ENCODE measurements at regions not wholly inside any gene's neighbourhood (a gene's known extent, or its start where the extent isn't known, plus 50 kb on each side); places are given as distances from the start of the nearest gene placed in this dataset.

GRCh38 chr20:57043091-57043490, 223.3 kb downstream of the BMP7 start:
- TF ChIP-seq ZNF384 (IDR thresholded peaks at IDR 0.05), result no peak
- TF ChIP-seq FOXA1 (IDR thresholded peaks at IDR 0.05), result no peak
- TF ChIP-seq BHLHE40 (IDR thresholded peaks at IDR 0.05; ENCODE audit: borderline replicate concordance), result no peak
- TF ChIP-seq TARDBP (IDR thresholded peaks at IDR 0.05), result no peak
- no peak for TF ChIP-seq HDGF (IDR thresholded peaks at IDR 0.05; ENCODE audit: borderline replicate concordance)
- TF ChIP-seq SP1 (IDR thresholded peaks at IDR 0.05), result no peak
- TF ChIP-seq ARNT (IDR thresholded peaks at IDR 0.05), result no peak
- ChIA-PET POLR2A (no interaction called here), CTCF (no interaction called here)
- DNase-seq (ENCODE audit: extremely low spot score), result no peak

DNA sequence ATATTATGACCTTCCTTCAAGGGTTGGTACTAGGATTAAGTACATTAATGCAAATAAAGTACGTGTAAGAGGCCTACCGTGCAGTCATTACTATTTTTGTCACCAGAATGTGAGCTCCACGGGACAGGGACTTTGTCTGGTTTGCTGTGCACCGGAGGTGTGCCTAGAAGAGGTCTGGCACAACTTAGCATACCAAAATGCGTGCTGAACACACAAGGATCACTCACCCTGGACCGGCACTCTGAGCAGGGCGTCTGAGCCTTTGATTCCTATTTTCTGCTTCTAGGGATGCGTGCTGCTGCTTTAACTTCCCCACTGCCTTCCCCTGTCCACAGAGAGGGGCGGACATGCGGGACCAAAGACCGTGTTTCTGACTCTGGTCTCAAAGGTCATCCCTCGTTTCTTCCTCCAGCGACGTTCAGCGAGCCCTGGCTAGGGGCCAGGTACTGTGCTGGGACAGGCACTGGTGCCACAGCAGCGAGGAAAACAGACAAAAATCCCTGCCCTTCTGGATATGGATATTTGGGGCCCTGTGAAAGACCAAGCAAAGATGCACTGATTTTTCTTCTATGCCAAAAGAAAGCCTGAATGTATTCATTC, 222.7 kb downstream of the BMP7 start:
- TF ChIP-seq ARNT (IDR thresholded peaks at IDR 0.05) (no peak), ZNF384 (IDR thresholded peaks at IDR 0.05) (no peak), CTBP1 (IDR thresholded peaks at IDR 0.05; ENCODE audit: borderline replicate concordance) (no peak), NFRKB (IDR thresholded peaks at IDR 0.05) (no peak), FOXM1 (IDR thresholded peaks at IDR 0.05; ENCODE audit: borderline replicate concordance) (no peak), FOXA1 (IDR thresholded peaks at IDR 0.05) (no peak), HDGF (IDR thresholded peaks at IDR 0.05; ENCODE audit: borderline replicate concordance) (no peak), TARDBP (IDR thresholded peaks at IDR 0.05) (no peak), SP1 (IDR thresholded peaks at IDR 0.05) (no peak), FOXK2 (IDR thresholded peaks at IDR 0.05) (no peak), SUZ12 (IDR thresholded peaks at IDR 0.05) (no peak), ELF4 (IDR thresholded peaks at IDR 0.05) (no peak), BHLHE40 (IDR thresholded peaks at IDR 0.05; ENCODE audit: borderline replicate concordance) (no peak), LEF1 (IDR thresholded peaks at IDR 0.05; ENCODE audit: borderline replicate concordance) (no peak), L3MBTL2 (conservative IDR thresholded peaks at IDR 0.05) (no peak)
- TF ChIP-seq, protein P1, sequence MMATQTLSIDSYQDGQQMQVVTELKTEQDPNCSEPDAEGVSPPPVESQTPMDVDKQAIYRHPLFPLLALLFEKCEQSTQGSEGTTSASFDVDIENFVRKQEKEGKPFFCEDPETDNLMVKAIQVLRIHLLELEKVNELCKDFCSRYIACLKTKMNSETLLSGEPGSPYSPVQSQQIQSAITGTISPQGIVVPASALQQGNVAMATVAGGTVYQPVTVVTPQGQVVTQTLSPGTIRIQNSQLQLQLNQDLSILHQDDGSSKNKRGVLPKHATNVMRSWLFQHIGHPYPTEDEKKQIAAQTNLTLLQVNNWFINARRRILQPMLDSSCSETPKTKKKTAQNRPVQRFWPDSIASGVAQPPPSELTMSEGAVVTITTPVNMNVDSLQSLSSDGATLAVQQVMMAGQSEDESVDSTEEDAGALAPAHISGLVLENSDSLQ (IDR thresholded peaks at IDR 0.05), result no peak
- no peak for DNase-seq (ENCODE audit: extremely low spot score)
- ChIA-PET POLR2A (no interaction called here), CTCF (no interaction called here)

- POLR2A ChIA-PET, result no interaction called here
- no peak for TF ChIP-seq SUZ12 (IDR thresholded peaks at IDR 0.05)
- no peak for TF ChIP-seq BHLHE40 (IDR thresholded peaks at IDR 0.05; ENCODE audit: borderline replicate concordance)
- no peak for TF ChIP-seq L3MBTL2 (conservative IDR thresholded peaks at IDR 0.05)
- TF ChIP-seq, protein P1 (IDR thresholded peaks at IDR 0.05), result no peak
- TF ChIP-seq FOXK2 (IDR thresholded peaks at IDR 0.05), result no peak
- no peak for TF ChIP-seq ELF4 (IDR thresholded peaks at IDR 0.05)
- no peak for TF ChIP-seq HDGF (IDR thresholded peaks at IDR 0.05; ENCODE audit: borderline replicate concordance)
- TF ChIP-seq FOXA1 (IDR thresholded peaks at IDR 0.05), result no peak
- TF ChIP-seq CTBP1 (IDR thresholded peaks at IDR 0.05; ENCODE audit: borderline replicate concordance), result no peak
- TF ChIP-seq FOXM1 (IDR thresholded peaks at IDR 0.05; ENCODE audit: borderline replicate concordance), result no peak
- TF ChIP-seq ARNT (IDR thresholded peaks at IDR 0.05), result no peak
- no peak for TF ChIP-seq NFRKB (IDR thresholded peaks at IDR 0.05)
- TF ChIP-seq LEF1 (IDR thresholded peaks at IDR 0.05; ENCODE audit: borderline replicate concordance), result no peak
- no peak for TF ChIP-seq TARDBP (IDR thresholded peaks at IDR 0.05)
- TF ChIP-seq ZNF384 (IDR thresholded peaks at IDR 0.05), result no peak
- no peak for TF ChIP-seq SP1 (IDR thresholded peaks at IDR 0.05)
- CTCF ChIA-PET, result interaction anchor here (0.8 kb wide), 1 partner anchor 454 kb away, joined by 3 read pairs; no protein-coding TSS in a partner anchor
- peak; percentile 36 for DNase-seq (ENCODE audit: extremely low spot score)
Observed at GRCh38 chr20:57047281-57048026, 219.0 kb downstream of the BMP7 start.

- ChIA-PET POLR2A (no interaction called here), CTCF (interaction anchor here (0.6 to 0.8 kb wide), 2 partner anchors 34 to 453 kb away, joined by 3 read pairs; no protein-coding TSS in a partner anchor)
- DNase-seq (ENCODE audit: extremely low spot score), result peak; percentile 77
- TF ChIP-seq FOXM1 (IDR thresholded peaks at IDR 0.05; ENCODE audit: borderline replicate concordance) (no peak), ELF4 (IDR thresholded peaks at IDR 0.05) (no peak), ARNT (IDR thresholded peaks at IDR 0.05) (no peak), L3MBTL2 (conservative IDR thresholded peaks at IDR 0.05) (no peak), HDGF (IDR thresholded peaks at IDR 0.05; ENCODE audit: borderline replicate concordance) (no peak), CTBP1 (IDR thresholded peaks at IDR 0.05; ENCODE audit: borderline replicate concordance) (no peak), SUZ12 (IDR thresholded peaks at IDR 0.05) (no peak), ZNF384 (IDR thresholded peaks at IDR 0.05) (no peak), SP1 (IDR thresholded peaks at IDR 0.05) (no peak), BHLHE40 (IDR thresholded peaks at IDR 0.05; ENCODE audit: borderline replicate concordance) (no peak), FOXK2 (IDR thresholded peaks at IDR 0.05) (no peak), LEF1 (IDR thresholded peaks at IDR 0.05; ENCODE audit: borderline replicate concordance) (no peak), FOXA1 (IDR thresholded peaks at IDR 0.05) (no peak), TARDBP (IDR thresholded peaks at IDR 0.05) (no peak), NFRKB (IDR thresholded peaks at IDR 0.05) (no peak)
- TF ChIP-seq, protein P1 (IDR thresholded peaks at IDR 0.05), result no peak
Observed at GRCh38 chr20:57048027-57048869, 218.2 kb downstream of the BMP7 start.

GRCh38 chr20:57049296-57049695, 217.1 kb downstream of the BMP7 start:
- CTCF ChIA-PET, result interaction anchor here (0.6 kb wide), 1 partner anchor 35 kb away, joined by 3 read pairs; no protein-coding TSS in a partner anchor
- no peak for DNase-seq (ENCODE audit: extremely low spot score)
- TF ChIP-seq LEF1 (IDR thresholded peaks at IDR 0.05; ENCODE audit: borderline replicate concordance), result no peak
- TF ChIP-seq ELF4 (IDR thresholded peaks at IDR 0.05), result no peak
- TF ChIP-seq TARDBP (IDR thresholded peaks at IDR 0.05), result no peak
- no peak for TF ChIP-seq CTBP1 (IDR thresholded peaks at IDR 0.05; ENCODE audit: borderline replicate concordance)
- no peak for TF ChIP-seq FOXM1 (IDR thresholded peaks at IDR 0.05; ENCODE audit: borderline replicate concordance)
- TF ChIP-seq L3MBTL2 (conservative IDR thresholded peaks at IDR 0.05), result no peak
- TF ChIP-seq HDGF (IDR thresholded peaks at IDR 0.05; ENCODE audit: borderline replicate concordance), result no peak
- TF ChIP-seq SUZ12 (IDR thresholded peaks at IDR 0.05), result no peak
- TF ChIP-seq, protein P1 (IDR thresholded peaks at IDR 0.05), result no peak
- no peak for TF ChIP-seq FOXK2 (IDR thresholded peaks at IDR 0.05)
- no peak for TF ChIP-seq ARNT (IDR thresholded peaks at IDR 0.05)
- TF ChIP-seq BHLHE40 (IDR thresholded peaks at IDR 0.05; ENCODE audit: borderline replicate concordance), result no peak
- POLR2A ChIA-PET, result no interaction called here

Data from HEK293T (cell line).